HEK293 (cell line): ENCODE measurements at regions not wholly inside any gene's neighbourhood (a gene's known extent, or its start where the extent isn't known, plus 50 kb on each side); places are given as distances from the start of the nearest gene placed in this dataset.

ENCODE experiments used
- CTCF ChIA-PET: fragments of 350-600 bp; formaldehyde crosslinking; extraction: SDS; loops from one replicate; lab custom pipeline; 2021; ENCODE audit warnings: antibody characterized with exemption; lab: Yijun Ruan, JAX
- POLR2A ChIA-PET: fragments of 300-600 bp; formaldehyde crosslinking; extraction: SDS; loops from one replicate; lab custom pipeline; 2020; ENCODE audit warnings: antibody characterized with exemption, inconsistent platforms; lab: Yijun Ruan, JAX
- H3K27ac ChIP-seq: fragments of 200-500 bp; sonication (Bioruptor generic); 2 replicates; pipeline ENCODE4 v1.5.1; 2014; ENCODE audit warnings: low read depth, low read length, control low read depth, inconsistent platforms; ENCODE audit errors: extremely low read depth
- H3K36me3 ChIP-seq, 2 experiments: fragments of 200-500 bp in 1 of 2; sonication (Bioruptor generic) in 1 of 2; 1 replicate in 1 of 2; 2 replicates in 1 of 2; pipeline ENCODE4 v1.5.1; 2014 to 2017; ENCODE audit warnings: inconsistent platforms in 2 of 2, low read length in 2 of 2; ENCODE audit not compliant: control insufficient read depth in 2 of 2, insufficient read depth in 1 of 2
- H3K4me1 ChIP-seq: fragments of 200-500 bp; sonication (Bioruptor generic); 2 replicates; pipeline ENCODE4 v1.5.1; 2014; ENCODE audit warnings: mild to moderate bottlenecking, low read length, inconsistent platforms; ENCODE audit not compliant: control insufficient read depth, insufficient read depth
- H3K4me3 ChIP-seq: 2 replicates; pipeline ENCODE4 v1.5.1; 2011; ENCODE audit warnings: low read depth, mild to moderate bottlenecking, control low read depth, low read length, moderate library complexity
- H3K9me3 ChIP-seq: fragments of 200-500 bp; sonication (Bioruptor generic); 2 replicates; pipeline ENCODE4 v1.5.1; 2014; ENCODE audit warnings: low read depth, low read length, inconsistent platforms; ENCODE audit not compliant: control insufficient read depth, insufficient read depth
- GFI1B ChIP-seq: fragments of 450-650 bp; formaldehyde crosslinking; IDR thresholded peaks from 2 replicates; pipeline ENCODE4 v1.5.1; 2016; ENCODE audit warnings: missing biosample characterization, missing genetic modification characterization
- HOXC10 ChIP-seq: sonication (generic); formaldehyde crosslinking; IDR thresholded peaks from 2 replicates; pipeline ENCODE4 v1.8.1; 2023; ENCODE audit warnings: mild to moderate bottlenecking, missing genetic modification reagents
- IKZF3 ChIP-seq: fragments of 450-650 bp; IDR thresholded peaks from 2 replicates; pipeline ENCODE4 v1.5.0; 2018; ENCODE audit warnings: missing biosample characterization, mild to moderate bottlenecking, missing genetic modification characterization, moderate library complexity
- PATZ1 ChIP-seq: fragments of 450-650 bp; formaldehyde crosslinking; IDR thresholded peaks from 2 replicates; pipeline ENCODE4 v1.5.1; 2016; ENCODE audit warnings: missing biosample characterization, missing genetic modification characterization
- PRDM10 ChIP-seq: fragments of 450-650 bp; formaldehyde crosslinking; IDR thresholded peaks from 2 replicates; pipeline ENCODE4 v1.5.1; 2016; ENCODE audit warnings: missing biosample characterization, missing genetic modification characterization
- PRDM6 ChIP-seq: fragments of 450-650 bp; formaldehyde crosslinking; IDR thresholded peaks from 2 replicates; pipeline ENCODE4 v1.5.1; 2017; ENCODE audit warnings: missing biosample characterization, missing genetic modification characterization
- WT1 ChIP-seq: fragments of 450-650 bp; formaldehyde crosslinking; IDR thresholded peaks from 2 replicates; pipeline ENCODE4 v1.5.1; 2016; ENCODE audit warnings: missing biosample characterization, missing genetic modification characterization
- ZBTB44 ChIP-seq: fragments of 450-650 bp; IDR thresholded peaks from 2 replicates; pipeline ENCODE4 v1.5.1; 2018; ENCODE audit warnings: missing biosample characterization, mild to moderate bottlenecking, missing genetic modification characterization
- ZFP41 ChIP-seq: fragments of 450-650 bp; formaldehyde crosslinking; IDR thresholded peaks from 2 replicates; pipeline ENCODE4 v1.5.1; 2016; ENCODE audit warnings: missing biosample characterization, missing genetic modification characterization, borderline replicate concordance
- ZNF394 ChIP-seq: fragments of 450-650 bp; formaldehyde crosslinking; IDR thresholded peaks from 2 replicates; pipeline ENCODE4 v1.5.1; 2016; ENCODE audit warnings: missing biosample characterization, missing genetic modification characterization, mild to moderate bottlenecking, moderate library complexity, borderline replicate concordance
- ZNF548 ChIP-seq: fragments of 450-650 bp; formaldehyde crosslinking; IDR thresholded peaks from 2 replicates; pipeline ENCODE4 v1.5.1; 2016; ENCODE audit warnings: missing biosample characterization, missing genetic modification characterization
- ZNF629 ChIP-seq: fragments of 450-650 bp; formaldehyde crosslinking; IDR thresholded peaks from 2 replicates; pipeline ENCODE4 v1.5.1; 2017; ENCODE audit warnings: missing biosample characterization, missing genetic modification characterization
- ZNF664 ChIP-seq: fragments of 450-650 bp; formaldehyde crosslinking; IDR thresholded peaks from 2 replicates; pipeline ENCODE4 v1.5.1; 2016; ENCODE audit warnings: missing biosample characterization, missing genetic modification characterization

GRCh38 chr14:58876608-58877007, 238.8 kb downstream of the DACT1 start:
- POLR2A ChIA-PET: no interaction called here
- Histone ChIP-seq H3K9me3 (no peaks in the 10 kb centered on the region), H3K4me1 (peaks cover 13% of the 10 kb centered on the region), H3K27ac (no peak overlapping the region), H3K4me3 (no peak overlapping the region), H3K36me3 (no peaks in the 10 kb centered on the region)
- CTCF ChIA-PET: interaction anchor here (0.9 kb wide), 1 partner anchor 11 kb away, joined by 3 read pairs; no protein-coding TSS in a partner anchor
- TF ChIP-seq ZBTB44: peak; percentile 85
- TF ChIP-seq ZFP41 (tag by site-specific recombination): no peak

- Histone ChIP-seq H3K9me3 (no peaks in the 10 kb centered on the region), H3K4me1 (peaks cover 14% of the 10 kb centered on the region), H3K4me3 (no peak overlapping the region), H3K36me3 (no peaks in the 10 kb centered on the region), H3K27ac (no peak overlapping the region)
- ChIA-PET CTCF (no interaction called here), POLR2A (no interaction called here)
- no peak for TF ChIP-seq IKZF3
- 0 out of 2 replicates have a peak, but pooled peaks have one; percentile 23 for TF ChIP-seq PATZ1 (tag by site-specific recombination)
- TF ChIP-seq ZNF394: peak; percentile 61; the same call in 1 of the 2 replicates
- TF ChIP-seq ZNF548 (tag by site-specific recombination): no peak
- no peak for TF ChIP-seq GFI1B (tag by site-specific recombination)
Measured at GRCh38 chr14:58878439-58879139, 240.8 kb downstream of the DACT1 start.

- POLR2A ChIA-PET: no interaction called here
- H3K4me1 ChIP-seq: peaks cover 11% of the 10 kb centered on the region
- CTCF ChIA-PET: no interaction called here
- no peaks in the 10 kb centered on the region for H3K9me3 ChIP-seq
- no peak overlapping the region for H3K27ac ChIP-seq
- H3K36me3 ChIP-seq: no peaks in the 10 kb centered on the region
- TF ChIP-seq HOXC10 (CRISPR knock-in tag): no peak
- TF ChIP-seq PRDM10: no peak
- TF ChIP-seq PRDM6 (tag by site-specific recombination): peak; percentile 54; the same call in 1 of the 2 replicates
- peak; percentile 60; the same call in 1 of the 2 replicates for TF ChIP-seq WT1 (tag by site-specific recombination)
- TF ChIP-seq ZNF629 (tag by site-specific recombination): no peak
- TF ChIP-seq ZNF664: peak; percentile 94
- no peak overlapping the region for H3K4me3 ChIP-seq
Measured at GRCh38 chr14:58881433-58881832, 243.7 kb downstream of the DACT1 start.
